ENCODE measurements at regions not wholly inside any gene's neighbourhood (a gene's known extent, or its start where the extent isn't known, plus 50 kb on each side); places are given as distances from the start of the nearest gene placed in this dataset.

DNA sequence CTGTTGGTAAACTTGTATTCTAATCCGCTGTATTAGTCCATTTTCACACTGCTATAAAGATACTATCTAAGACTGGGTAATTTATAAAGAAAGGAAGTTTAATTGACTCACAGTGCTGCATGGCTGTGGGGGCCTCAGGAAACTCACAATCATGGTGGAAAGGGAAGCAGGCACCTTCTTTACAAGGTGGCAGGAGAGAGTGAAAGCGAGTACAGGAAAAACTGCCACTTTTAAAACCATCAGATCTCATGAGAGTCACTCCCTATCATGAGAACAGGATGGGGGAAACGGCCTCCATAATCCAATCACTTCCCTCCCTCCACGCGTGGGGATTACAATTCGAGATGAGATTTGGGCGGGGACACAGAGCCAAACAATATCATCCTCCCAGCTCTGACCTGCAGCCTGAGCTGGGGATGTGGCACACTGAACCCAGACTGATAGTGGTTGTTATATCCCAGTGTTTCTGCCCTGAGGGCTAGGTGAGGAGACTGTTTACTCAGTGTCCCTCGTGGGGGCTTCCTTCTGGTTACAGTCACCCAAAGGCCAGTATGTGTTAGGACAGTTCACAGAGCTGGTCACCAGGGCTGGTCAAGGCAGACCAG is 488.3 kb downstream of the KDM4C start:
- TF ChIP-seq, protein P1, sequence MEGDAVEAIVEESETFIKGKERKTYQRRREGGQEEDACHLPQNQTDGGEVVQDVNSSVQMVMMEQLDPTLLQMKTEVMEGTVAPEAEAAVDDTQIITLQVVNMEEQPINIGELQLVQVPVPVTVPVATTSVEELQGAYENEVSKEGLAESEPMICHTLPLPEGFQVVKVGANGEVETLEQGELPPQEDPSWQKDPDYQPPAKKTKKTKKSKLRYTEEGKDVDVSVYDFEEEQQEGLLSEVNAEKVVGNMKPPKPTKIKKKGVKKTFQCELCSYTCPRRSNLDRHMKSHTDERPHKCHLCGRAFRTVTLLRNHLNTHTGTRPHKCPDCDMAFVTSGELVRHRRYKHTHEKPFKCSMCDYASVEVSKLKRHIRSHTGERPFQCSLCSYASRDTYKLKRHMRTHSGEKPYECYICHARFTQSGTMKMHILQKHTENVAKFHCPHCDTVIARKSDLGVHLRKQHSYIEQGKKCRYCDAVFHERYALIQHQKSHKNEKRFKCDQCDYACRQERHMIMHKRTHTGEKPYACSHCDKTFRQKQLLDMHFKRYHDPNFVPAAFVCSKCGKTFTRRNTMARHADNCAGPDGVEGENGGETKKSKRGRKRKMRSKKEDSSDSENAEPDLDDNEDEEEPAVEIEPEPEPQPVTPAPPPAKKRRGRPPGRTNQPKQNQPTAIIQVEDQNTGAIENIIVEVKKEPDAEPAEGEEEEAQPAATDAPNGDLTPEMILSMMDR (IDR thresholded peaks at IDR 0.05; ENCODE audit: extremely low read depth, insufficient read depth, missing control alignments): no peak
- DNase-seq (ENCODE audit: low spot score): no peak
- in situ Hi-C loops (cut with MboI; ENCODE audit: low pct_unique_long_range_greater_than_20kb, low sequenced_read_pairs, unreplicated experiment): no loop called here

DNA sequence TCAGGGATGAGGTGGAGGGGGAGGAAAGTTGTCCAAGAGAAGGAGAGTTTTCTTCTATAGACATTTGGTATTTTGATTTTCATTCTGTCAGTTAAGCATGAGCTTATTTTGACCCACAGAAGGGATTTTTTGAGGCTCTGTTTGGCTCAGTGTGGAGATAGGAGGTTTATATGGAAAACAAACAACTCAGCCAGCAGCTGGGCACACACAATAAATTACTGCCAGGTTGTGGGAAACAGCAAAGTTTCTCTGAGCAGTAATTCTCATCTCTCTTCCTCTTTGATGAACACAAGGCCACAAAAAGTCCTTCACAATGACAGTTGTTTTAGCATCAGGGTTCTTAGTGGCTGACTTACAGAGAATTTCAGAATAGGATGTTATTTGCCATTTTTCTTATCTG is 486.1 kb downstream of the KDM4C start:
- TF ChIP-seq, protein P1 (IDR thresholded peaks at IDR 0.05; ENCODE audit: extremely low read depth, insufficient read depth, missing control alignments): no peak
- in situ Hi-C loops (cut with MboI; ENCODE audit: low pct_unique_long_range_greater_than_20kb, low sequenced_read_pairs, unreplicated experiment): no loop called here
- no peak for DNase-seq (ENCODE audit: low spot score)

GRCh38 chr9:7242126-7242525 is 484.4 kb downstream of the KDM4C start:
- in situ Hi-C loops (cut with MboI; ENCODE audit: low pct_unique_long_range_greater_than_20kb, low sequenced_read_pairs, unreplicated experiment): no loop called here
- DNase-seq (ENCODE audit: low spot score): no peak
- TF ChIP-seq, protein P1 (IDR thresholded peaks at IDR 0.05; ENCODE audit: extremely low read depth, insufficient read depth, missing control alignments): no peak

DNA sequence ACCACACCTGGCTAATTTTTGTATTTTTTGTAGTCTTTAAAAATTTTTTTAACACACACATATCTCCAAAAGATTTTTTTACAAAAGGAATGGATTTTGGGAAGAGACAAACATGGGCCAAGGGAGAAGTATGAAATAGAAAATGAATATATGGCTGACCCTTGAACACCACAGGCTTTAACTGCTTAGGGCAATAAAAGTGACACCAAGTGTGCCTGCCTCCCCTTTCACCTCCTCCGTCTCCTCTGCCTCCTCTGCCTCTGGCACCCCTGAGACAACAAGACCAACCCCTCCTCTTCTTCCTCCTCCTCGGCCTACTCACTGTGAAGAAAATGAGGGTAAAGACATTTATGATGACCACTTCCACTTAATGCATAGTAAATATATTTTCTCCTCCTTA is 483.9 kb downstream of the KDM4C start:
- TF ChIP-seq, protein P1 (IDR thresholded peaks at IDR 0.05; ENCODE audit: extremely low read depth, insufficient read depth, missing control alignments): no peak
- in situ Hi-C loops (cut with MboI; ENCODE audit: low pct_unique_long_range_greater_than_20kb, low sequenced_read_pairs, unreplicated experiment): no loop called here
- DNase-seq (ENCODE audit: low spot score): no peak

GRCh38 chr9:7240569-7241311 is 483.0 kb downstream of the KDM4C start:
- no peak for DNase-seq (ENCODE audit: low spot score)
- TF ChIP-seq, protein P1 (IDR thresholded peaks at IDR 0.05; ENCODE audit: extremely low read depth, insufficient read depth, missing control alignments): no peak
- in situ Hi-C loops (cut with MboI; ENCODE audit: low pct_unique_long_range_greater_than_20kb, low sequenced_read_pairs, unreplicated experiment): no loop called here

DNA sequence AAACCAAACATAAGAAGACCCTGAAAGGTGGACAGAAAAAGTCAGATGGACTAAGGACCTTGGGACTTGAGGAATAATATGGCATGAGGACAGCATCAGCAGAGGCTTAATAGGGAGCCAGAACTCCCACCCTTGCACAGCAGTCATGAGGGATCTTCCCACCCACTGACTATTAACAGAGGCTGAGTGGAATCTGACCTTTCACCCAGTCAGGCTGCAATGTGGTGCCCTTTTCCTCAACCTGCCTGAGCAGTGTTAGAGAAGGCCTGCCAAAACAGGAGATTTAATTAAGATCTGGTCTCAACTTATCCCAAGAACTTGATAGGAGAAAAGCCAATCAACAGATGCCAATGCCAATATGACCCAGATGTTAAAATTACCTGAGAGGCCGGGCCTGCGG is 481.9 kb downstream of the KDM4C start:
- TF ChIP-seq, protein P1 (IDR thresholded peaks at IDR 0.05; ENCODE audit: extremely low read depth, insufficient read depth, missing control alignments): no peak
- DNase-seq (ENCODE audit: low spot score): no peak
- in situ Hi-C loops (cut with MboI; ENCODE audit: low pct_unique_long_range_greater_than_20kb, low sequenced_read_pairs, unreplicated experiment): no loop called here
